HCT116 (cell line): ENCODE measurements at regions not wholly inside any gene's neighbourhood (a gene's known extent, or its start where the extent isn't known, plus 50 kb on each side); places are given as distances from the start of the nearest gene placed in this dataset.

Source experiments
- ATAC-seq: fragments of 200-7000 bp; cut with Tn5 transposase; 2 replicates; pipeline ENCODE4 v1.9.1; 2020; ENCODE audit warnings: mild to moderate bottlenecking, moderate library complexity
- BruUV-seq: library from RNA; stranded (reverse); fragments of 400-500 nt; replicated peaks from 2 replicates; lab custom pipeline; 2021; lab: Mats Ljungman, UMichigan
- CTCF ChIA-PET: fragments of 300-600 bp; sonication (Branson Sonifier 250); formaldehyde crosslinking; loops from one replicate; lab custom pipeline; 2021; ENCODE audit warnings: antibody characterized with exemption; lab: Charles Lee
- POLR2A ChIA-PET: fragments of 300-600, 350-600 bp; sonication (Branson Sonifier 250); formaldehyde crosslinking; loops from one replicate; lab custom pipeline; 2021; ENCODE audit warnings: antibody characterized with exemption; lab: Charles Lee
- RAD21 ChIA-PET, 2 experiments: fragments of 300-600 bp; sonication (Branson Sonifier 250); formaldehyde crosslinking; loops; one replicate each; lab custom pipeline; 2023; ENCODE audit warnings: low total read pairs in 2 of 2; ENCODE audit not compliant: uncharacterized antibody in 2 of 2, unreplicated experiment in 2 of 2, low non-redundant PET in 1 of 2; lab: Charles Lee
- DNase-seq: peaks from one replicate; pipeline ENCODE4 v3.0.0-alpha.2; 2010; ENCODE audit warnings: low read depth, low spot score
- H2AFZ ChIP-seq: fragments of 200-600 bp; shearing (Covaris generic), sonication (generic); 2 replicates; pipeline ENCODE4 v1.6.1; 2017; ENCODE audit warnings: low read depth, mixed run types, mixed read lengths, antibody characterized with exemption, low read length; ENCODE audit not compliant: poor library complexity, severe bottlenecking
- H3K27ac ChIP-seq: 2 replicates; pipeline ENCODE4 v1.5.1; 2012; ENCODE audit warnings: low read depth, low read length
- H3K27me3 ChIP-seq: fragments of 200-600 bp; sonication (generic); 2 replicates; pipeline ENCODE4 v1.6.1; 2016; ENCODE audit warnings: mixed run types, low read length, mixed read lengths; ENCODE audit not compliant: insufficient read depth
- H3K36me3 ChIP-seq, 2 experiments: fragments of 200-500 bp in 1 of 2; fragments of 200-600 bp in 1 of 2; sonication (Bioruptor generic) in 1 of 2; sonication (generic) in 1 of 2; 2 replicates each; pipeline versions ENCODE4 v1.5.1 to v1.6.1; 2014 to 2016; ENCODE audit warnings: low read length in 2 of 2, inconsistent platforms in 1 of 2, mixed read lengths in 1 of 2, mixed run types in 1 of 2; ENCODE audit not compliant: insufficient read depth in 2 of 2, control insufficient read depth in 1 of 2
- H3K4me1 ChIP-seq, 2 experiments: fragments of 200-600 bp in 1 of 2; sonication (generic) in 1 of 2; 2 replicates each; pipeline versions ENCODE4 v1.5.1 to v1.6.1; 2012 to 2017; ENCODE audit warnings: low read length in 2 of 2, inconsistent platforms in 1 of 2, mild to moderate bottlenecking in 1 of 2, mixed read lengths in 1 of 2, mixed run types in 1 of 2, moderate library complexity in 1 of 2; ENCODE audit not compliant: insufficient read depth in 2 of 2, control insufficient read depth in 1 of 2
- H3K4me2 ChIP-seq: fragments of 200-600 bp; sonication (generic); 2 replicates; pipeline ENCODE4 v1.6.1; 2017; ENCODE audit warnings: mixed run types, low read length, mixed read lengths
- H3K4me3 ChIP-seq, 2 experiments: fragments of 200-600 bp in 1 of 2; sonication (generic) in 1 of 2; replicated peaks in 1 of 2; 2 replicates each; pipeline ENCODE4 v1.5.1; 2011 to 2016; ENCODE audit warnings: low read length in 2 of 2, control low read depth in 1 of 2, low read depth in 1 of 2, mild to moderate bottlenecking in 1 of 2, mixed read lengths in 1 of 2, mixed run types in 1 of 2
- H3K79me2 ChIP-seq: fragments of 200-600 bp; sonication (generic); 2 replicates; pipeline ENCODE4 v1.6.1; 2017; ENCODE audit warnings: mild to moderate bottlenecking, mixed run types, low read length, moderate library complexity, mixed read lengths; ENCODE audit not compliant: insufficient read depth
- H3K9ac ChIP-seq: fragments of 200-600 bp; sonication (generic); 2 replicates; pipeline ENCODE4 v1.6.1; 2016; ENCODE audit warnings: low read length, mixed read lengths
- H3K9me2 ChIP-seq: fragments of 200-600 bp; sonication (generic), shearing (Covaris generic); 2 replicates; pipeline ENCODE4 v1.6.1; 2017; ENCODE audit warnings: mixed run types, mild to moderate bottlenecking, moderate library complexity; ENCODE audit not compliant: insufficient read depth
- H3K9me3 ChIP-seq, 2 experiments: fragments of 200-500 bp in 1 of 2; fragments of 200-600 bp in 1 of 2; sonication (Bioruptor generic) in 1 of 2; sonication (generic) in 1 of 2; 2 replicates each; pipeline ENCODE4 v1.6.1; 2014 to 2017; ENCODE audit warnings: low read length in 2 of 2, mixed read lengths in 2 of 2, inconsistent platforms in 1 of 2, low read depth in 1 of 2, mild to moderate bottlenecking in 1 of 2, mixed run types in 1 of 2, moderate library complexity in 1 of 2; ENCODE audit not compliant: control insufficient read depth in 1 of 2, insufficient read depth in 1 of 2
- H4K20me1 ChIP-seq: fragments of 200-600 bp; sonication (generic), shearing (Covaris generic); 2 replicates; pipeline ENCODE4 v1.6.1; 2017; ENCODE audit warnings: mixed run types, mild to moderate bottlenecking, moderate library complexity; ENCODE audit not compliant: insufficient read depth
- ATF3 ChIP-seq: IDR thresholded peaks from 2 replicates; pipeline ENCODE4 v1.6.1; 2012
- CTCF ChIP-seq, 3 experiments: fragments of 200-600 bp in 1 of 3; sonication (generic) in 1 of 3; IDR thresholded peaks in 2 of 3; conservative IDR thresholded peaks in 1 of 3; 2 replicates each; pipeline ENCODE4 v1.5.1; 2012 to 2017; ENCODE audit warnings: low read depth in 2 of 3, low read length in 2 of 3, antibody characterized with exemption in 1 of 3, borderline replicate concordance in 1 of 3, control low read depth in 1 of 3, mild to moderate bottlenecking in 1 of 3, mixed read lengths in 1 of 3, mixed run types in 1 of 3, moderate library complexity in 1 of 3; ENCODE audit not compliant: insufficient read depth in 1 of 3
- JUND ChIP-seq: IDR thresholded peaks from 2 replicates; pipeline ENCODE4 v1.6.1; 2012
- MAX ChIP-seq: IDR thresholded peaks from 2 replicates; pipeline ENCODE4 v1.6.1; 2012
- RAD21 ChIP-seq: IDR thresholded peaks from 2 replicates; pipeline ENCODE4 v1.6.1; 2012; ENCODE audit warnings: low read depth, mild to moderate bottlenecking
- SRF ChIP-seq: IDR thresholded peaks from 2 replicates; pipeline ENCODE4 v1.6.1; 2012; ENCODE audit warnings: low read depth
- YY1 ChIP-seq: IDR thresholded peaks from 2 replicates; pipeline ENCODE4 v1.6.1; 2011; ENCODE audit warnings: low read length, low read depth, moderate library complexity, mild to moderate bottlenecking; ENCODE audit not compliant: insufficient replicate concordance; ENCODE audit errors: extremely low read depth
- ZNF274 ChIP-seq: fragments of 200-500 bp; sonication (Bioruptor generic); IDR thresholded peaks from 2 replicates; pipeline ENCODE4 v1.6.1; 2014; ENCODE audit warnings: mild to moderate bottlenecking, low read depth, low read length, inconsistent platforms
- intact Hi-C: fragments of 100-400 bp; cut with micrococcal nuclease; formaldehyde crosslinking; loops from 2 replicates; pipeline ENCODE4 v1.10.0; 2022

- Histone ChIP-seq H4K20me1 (no peaks in the 10 kb centered on the region), H3K9me3 (no peaks in the 10 kb centered on the region), H3K79me2 (no peaks in the 10 kb centered on the region), H3K27me3 (no peaks in the 10 kb centered on the region), H3K9me2 (no peaks in the 10 kb centered on the region), H3K27ac (no peak overlapping the region), H3K4me1 (no peaks in the 10 kb centered on the region), H2AFZ (no peak overlapping the region), H3K4me3 (no peak overlapping the region)
- no peak for DNase-seq
- no TSS peak for BruUV-seq
- ChIA-PET POLR2A (no interaction called here), RAD21 (no interaction called here), CTCF (no interaction called here)
- intact Hi-C loops: no loop called here
- TF ChIP-seq CTCF (IDR thresholded peaks at IDR 0.05 in 2 of 3, conservative IDR thresholded peaks at IDR 0.05 in 1 of 3; ENCODE audit: borderline replicate concordance in 1 of 3, insufficient read depth in 1 of 3, low read depth in 2 of 3, low read length in 2 of 3): no peak
- TF ChIP-seq ZNF274: no peak
- no peak for TF ChIP-seq JUND
- no peak for TF ChIP-seq SRF
- no peak for TF ChIP-seq YY1
- TF ChIP-seq ATF3: no peak
- no peak for TF ChIP-seq MAX
- TF ChIP-seq RAD21: no peak
- TF ChIP-seq, all 23 proteins: peak for 0
- Histone ChIP-seq H3K9ac (no peak overlapping the region), H3K36me3 (no peaks in the 10 kb centered on the region), H3K4me2 (no peak overlapping the region)
- no peak for ATAC-seq
Observed at GRCh38 chr4:123300222-123301039, 96.2 kb upstream of the SPRY1 start.
